ENCODE measurements at regions not wholly inside any gene's neighbourhood (a gene's known extent, or its start where the extent isn't known, plus 50 kb on each side); places are given as distances from the start of the nearest gene placed in this dataset.

GRCh38 chr10:34045571-34046190, 711.2 kb upstream of the NRP1 start:
- H3K79me1 ChIP-seq (ENCODE audit: insufficient read depth, low read depth, low read length, poor library complexity, severe bottlenecking), result no peaks in the 10 kb centered on the region
- H3K14ac ChIP-seq (ENCODE audit: insufficient read depth, low read length), result no peak overlapping the region
- H2BK5ac ChIP-seq (ENCODE audit: insufficient read length, low read length), result no peak overlapping the region
- no peak overlapping the region for H3K4ac ChIP-seq (ENCODE audit: low read depth, low read length)
- no peak for DNase-seq
- H3K4me2 ChIP-seq (ENCODE audit: insufficient read depth, insufficient read length, low read length), result no peak overlapping the region
- no peak overlapping the region for H3K27ac ChIP-seq (ENCODE audit: insufficient read length, low read depth, low read length)
- no peaks in the 10 kb centered on the region for H3K4me1 ChIP-seq (ENCODE audit: insufficient read depth, low read length)
- Mint-ChIP-seq H3K36me3 (ENCODE audit: insufficient read depth in 1 of 3, low read depth in 3 of 3) (no peaks in the 10 kb centered on the region; a peak in 1 of 7 replicates), H3K27me3 (ENCODE audit: low read depth) (no peaks in the 10 kb centered on the region; the same call in none of the 2 replicates), H3K4me3 (no peak overlapping the region), H3K9me3 (no peaks in the 10 kb centered on the region; a peak in 1 of 5 replicates), H3K27ac (no peak overlapping the region), H3K4me1 (no peaks in the 10 kb centered on the region)
- no peak overlapping the region for H4K8ac ChIP-seq (replicated peaks; ENCODE audit: insufficient read length, low read depth, low read length)
- H2BK12ac ChIP-seq (ENCODE audit: insufficient read length, low read depth, low read length), result no peak overlapping the region
- H3K23ac ChIP-seq (ENCODE audit: insufficient read length, low read depth, low read length), result no peak overlapping the region
- no peak overlapping the region for H4K5ac ChIP-seq (ENCODE audit: insufficient read length, low read depth, low read length)
- H2BK20ac ChIP-seq (ENCODE audit: low read depth, low read length, poor library complexity, severe bottlenecking), result no peak overlapping the region
- H3T11ph ChIP-seq (ENCODE audit: low read length), result no peak overlapping the region
- no peaks in the 10 kb centered on the region for H3K27me3 ChIP-seq (ENCODE audit: insufficient read depth, low read length)
- no peaks in the 10 kb centered on the region for H3K9me3 ChIP-seq (ENCODE audit: control insufficient read depth, low read depth, low read length)
- no peaks in the 10 kb centered on the region for H3K23me2 ChIP-seq (ENCODE audit: insufficient read length, low read depth, low read length, poor library complexity, severe bottlenecking)
- no CpG with 5 or more reads among the region's 6 CpGs for WGBS (ENCODE audit: extremely low coverage, insufficient read length, low lambda C conversion rate)
- TF ChIP-seq, protein P1, sequence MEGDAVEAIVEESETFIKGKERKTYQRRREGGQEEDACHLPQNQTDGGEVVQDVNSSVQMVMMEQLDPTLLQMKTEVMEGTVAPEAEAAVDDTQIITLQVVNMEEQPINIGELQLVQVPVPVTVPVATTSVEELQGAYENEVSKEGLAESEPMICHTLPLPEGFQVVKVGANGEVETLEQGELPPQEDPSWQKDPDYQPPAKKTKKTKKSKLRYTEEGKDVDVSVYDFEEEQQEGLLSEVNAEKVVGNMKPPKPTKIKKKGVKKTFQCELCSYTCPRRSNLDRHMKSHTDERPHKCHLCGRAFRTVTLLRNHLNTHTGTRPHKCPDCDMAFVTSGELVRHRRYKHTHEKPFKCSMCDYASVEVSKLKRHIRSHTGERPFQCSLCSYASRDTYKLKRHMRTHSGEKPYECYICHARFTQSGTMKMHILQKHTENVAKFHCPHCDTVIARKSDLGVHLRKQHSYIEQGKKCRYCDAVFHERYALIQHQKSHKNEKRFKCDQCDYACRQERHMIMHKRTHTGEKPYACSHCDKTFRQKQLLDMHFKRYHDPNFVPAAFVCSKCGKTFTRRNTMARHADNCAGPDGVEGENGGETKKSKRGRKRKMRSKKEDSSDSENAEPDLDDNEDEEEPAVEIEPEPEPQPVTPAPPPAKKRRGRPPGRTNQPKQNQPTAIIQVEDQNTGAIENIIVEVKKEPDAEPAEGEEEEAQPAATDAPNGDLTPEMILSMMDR (conservative IDR thresholded peaks at IDR 0.05), result no peak
- H3K56ac ChIP-seq (ENCODE audit: insufficient read length, low read depth, low read length), result no peak overlapping the region
- H2BK15ac ChIP-seq (ENCODE audit: low read depth, low read length), result no peak overlapping the region
- no peaks in the 10 kb centered on the region for H4K20me1 ChIP-seq (ENCODE audit: control insufficient read depth, insufficient read depth, insufficient read length)
- H3K9ac ChIP-seq (ENCODE audit: extremely low read depth, insufficient read length, low read length), result no peak overlapping the region
- H2AK5ac ChIP-seq (ENCODE audit: insufficient read length, low read length), result no peak overlapping the region
- H2AFZ ChIP-seq (ENCODE audit: low read length), result no peak overlapping the region
- H3K79me2 ChIP-seq (ENCODE audit: insufficient read depth, low read length), result no peaks in the 10 kb centered on the region
- no peak overlapping the region for H4K91ac ChIP-seq (ENCODE audit: insufficient read length, low read depth, low read length)
- H3K18ac ChIP-seq (ENCODE audit: insufficient read length, low read depth, low read length), result no peak overlapping the region
- no peak overlapping the region for H2BK120ac ChIP-seq (ENCODE audit: low read depth, low read length, poor library complexity, severe bottlenecking)

Data from H9 (cell line).